GM19372 (cell line): ENCODE measurements at regions not wholly inside any gene's neighbourhood (a gene's known extent, or its start where the extent isn't known, plus 50 kb on each side); places are given as distances from the start of the nearest gene placed in this dataset.

Experiments used
- ATAC-seq: cut with Tn5 transposase; IDR thresholded peaks from one replicate; pipeline ENCODE4 v1.9.1; 2021; ENCODE audit warnings: mild to moderate bottlenecking, low read depth, moderate library complexity; ENCODE audit not compliant: unreplicated experiment

DNA sequence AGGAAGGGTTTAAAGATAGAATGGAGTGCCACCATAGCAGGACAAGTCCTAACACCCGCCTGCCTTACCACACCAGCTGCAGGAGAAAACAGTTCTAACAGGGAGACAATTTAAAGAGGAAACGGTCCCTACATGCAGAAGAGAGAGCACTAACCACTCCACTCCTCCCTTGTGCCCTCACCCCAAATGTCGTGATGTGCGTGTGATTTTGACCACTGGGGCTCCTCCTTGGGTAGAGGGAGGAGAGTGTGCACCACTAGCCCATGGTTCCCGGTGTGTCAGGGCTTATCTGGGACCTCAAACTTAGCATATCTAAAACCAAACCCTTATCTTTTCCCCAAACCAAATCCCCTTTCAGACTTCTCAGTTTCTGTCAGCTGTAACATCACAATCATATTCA lies 105.5 kb upstream of the CCDC68 start:
- ATAC-seq: peak; percentile 61

GRCh38 chr18:55064073-55064472 lies 104.8 kb upstream of the CCDC68 start:
- ATAC-seq: no peak

DNA sequence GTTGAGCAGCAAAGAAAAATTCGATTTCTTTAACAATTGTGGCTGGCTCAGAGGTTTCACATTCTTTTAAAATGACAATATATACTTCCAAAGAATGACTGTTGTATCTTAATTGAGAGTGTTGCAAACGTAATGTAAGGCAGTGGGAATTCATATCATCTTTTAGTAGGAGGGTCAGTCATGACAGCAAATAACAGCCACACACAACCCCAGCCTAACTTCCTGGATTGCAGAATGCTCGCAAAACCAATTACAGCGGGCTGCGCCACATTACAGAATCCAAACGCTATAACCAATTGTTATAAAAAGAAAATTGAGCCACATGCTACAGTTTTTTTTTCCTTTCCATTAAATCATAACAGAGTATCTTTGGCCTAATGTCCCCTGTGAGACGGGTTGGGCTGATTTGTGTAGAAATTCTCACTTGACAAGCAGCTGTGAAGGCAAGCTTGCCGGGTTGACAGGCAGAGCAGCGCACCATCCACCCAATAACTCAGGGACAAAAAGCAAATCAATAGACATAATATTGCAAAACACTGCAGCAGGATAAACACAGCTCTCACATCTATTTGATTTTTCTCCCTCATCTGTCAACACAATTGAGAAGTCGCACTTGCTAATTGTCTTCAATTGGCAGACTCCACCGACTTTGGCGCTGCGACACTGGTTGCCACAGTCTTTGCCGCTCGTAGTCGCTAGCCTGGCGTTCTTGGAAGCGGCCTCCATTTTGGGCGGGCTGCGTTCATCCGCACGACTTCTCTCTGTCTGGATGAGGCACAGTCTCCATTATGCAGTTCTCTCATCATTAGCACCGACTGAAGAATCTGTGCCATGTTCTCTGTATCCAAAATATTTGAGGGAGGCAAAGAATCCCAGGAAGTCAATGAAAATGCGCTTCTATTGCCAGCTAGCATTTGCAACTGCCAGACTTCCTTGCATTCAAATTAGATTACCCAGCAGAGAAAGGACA lies 95.0 kb upstream of the CCDC68 start:
- no peak for ATAC-seq

DNA sequence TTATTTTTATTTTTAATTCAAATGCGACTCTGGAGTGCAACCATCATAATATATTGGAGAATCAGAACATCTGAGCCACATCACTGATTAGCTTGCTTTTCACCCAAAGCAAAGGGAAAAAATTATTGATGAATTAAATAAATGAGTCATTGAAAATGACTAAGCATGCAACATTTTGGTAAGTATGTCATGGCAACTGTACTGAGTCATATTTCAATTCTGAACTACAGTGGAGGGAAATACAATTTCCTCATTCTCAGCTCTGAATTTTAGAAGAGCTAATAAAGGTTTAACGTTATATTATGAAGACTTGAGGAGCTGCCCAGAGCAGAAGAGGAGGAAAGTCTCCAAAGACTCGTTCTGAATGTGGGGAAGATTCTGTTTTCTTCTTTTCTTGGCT lies 89.6 kb upstream of the CCDC68 start:
- ATAC-seq: no peak

DNA sequence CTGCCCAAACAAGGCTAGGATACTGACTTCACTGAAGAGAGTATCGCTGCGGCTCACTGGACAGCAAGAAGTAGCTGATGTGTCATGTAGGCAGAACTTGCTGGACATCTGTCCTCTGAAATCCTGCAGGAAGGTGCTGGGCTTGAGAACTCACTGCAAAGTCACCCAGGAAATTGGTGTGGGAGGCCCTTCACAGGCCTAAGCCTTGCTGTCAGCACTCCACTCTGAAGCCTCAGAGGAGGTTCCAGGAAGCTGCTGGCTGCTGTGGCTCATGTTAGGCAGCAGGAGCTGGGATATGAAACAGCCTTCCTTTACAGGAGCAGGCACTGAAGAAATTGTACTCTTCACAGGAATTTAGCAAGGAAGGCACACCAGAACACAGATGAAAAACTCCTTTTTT lies 88.3 kb upstream of the CCDC68 start:
- no peak for ATAC-seq

GRCh38 chr18:55041366-55041765 lies 82.1 kb upstream of the CCDC68 start:
- ATAC-seq: no peak

- no peak for ATAC-seq
Measured at GRCh38 chr18:55038162-55038561, 78.9 kb upstream of the CCDC68 start.

DNA sequence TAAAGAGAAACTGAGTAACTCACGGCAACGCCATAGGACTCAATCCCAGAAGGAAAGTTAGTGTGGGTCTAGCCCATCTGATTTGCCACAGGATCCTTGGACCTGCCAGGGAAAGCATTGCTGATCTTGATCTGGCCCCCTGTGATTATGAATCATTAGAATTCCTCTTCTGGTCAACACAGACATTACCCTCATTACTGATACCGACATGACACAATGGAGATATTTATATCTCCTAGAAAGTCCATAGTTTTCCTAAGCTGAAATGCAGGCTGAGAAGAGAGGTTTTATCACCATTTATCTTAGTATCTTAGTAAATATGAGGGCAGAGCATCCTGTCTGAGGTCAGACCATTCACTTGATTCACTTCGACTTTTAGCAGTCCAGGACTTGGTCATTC lies 75.5 kb upstream of the CCDC68 start:
- ATAC-seq: no peak

DNA sequence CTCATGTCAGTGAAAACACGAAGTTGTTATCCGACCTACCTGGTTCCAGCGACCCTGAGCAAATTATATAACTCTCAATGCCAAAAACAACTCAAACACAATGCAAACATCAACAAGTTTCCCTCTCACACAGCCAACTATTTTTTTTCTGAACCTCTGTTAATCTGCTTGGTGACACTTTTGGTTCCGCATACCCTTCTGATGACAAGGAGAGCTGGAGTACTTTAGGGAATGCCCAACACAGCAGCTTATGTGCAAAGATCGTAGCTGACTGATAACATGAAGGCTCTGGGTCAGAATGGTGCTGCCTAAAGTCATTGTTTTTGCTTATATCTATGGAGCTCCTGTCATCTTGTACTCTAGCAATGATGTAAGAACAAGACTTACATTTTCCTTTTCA lies 72.7 kb upstream of the CCDC68 start:
- ATAC-seq: no peak

DNA sequence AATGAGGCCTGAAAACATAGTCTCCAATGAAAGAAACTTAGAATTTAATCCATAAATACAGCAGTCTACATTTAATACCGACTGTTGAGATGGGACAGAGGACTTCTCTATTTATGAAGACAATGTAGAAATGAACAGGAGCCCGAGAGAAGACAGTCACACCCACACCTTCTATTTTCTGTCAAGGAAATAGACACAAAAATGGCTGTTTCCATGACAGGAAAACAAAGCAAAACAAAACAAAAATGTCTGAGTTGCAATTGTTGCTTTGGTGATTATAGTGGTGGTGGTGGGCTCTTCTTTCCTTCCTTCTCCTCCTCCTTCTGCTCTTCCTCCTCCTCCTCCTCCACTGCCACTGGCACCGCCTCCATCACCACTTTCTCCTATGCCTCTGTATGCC lies 72.3 kb upstream of the CCDC68 start:
- ATAC-seq: no peak

GRCh38 chr18:55031164-55031563 lies 71.9 kb upstream of the CCDC68 start:
- no peak for ATAC-seq

DNA sequence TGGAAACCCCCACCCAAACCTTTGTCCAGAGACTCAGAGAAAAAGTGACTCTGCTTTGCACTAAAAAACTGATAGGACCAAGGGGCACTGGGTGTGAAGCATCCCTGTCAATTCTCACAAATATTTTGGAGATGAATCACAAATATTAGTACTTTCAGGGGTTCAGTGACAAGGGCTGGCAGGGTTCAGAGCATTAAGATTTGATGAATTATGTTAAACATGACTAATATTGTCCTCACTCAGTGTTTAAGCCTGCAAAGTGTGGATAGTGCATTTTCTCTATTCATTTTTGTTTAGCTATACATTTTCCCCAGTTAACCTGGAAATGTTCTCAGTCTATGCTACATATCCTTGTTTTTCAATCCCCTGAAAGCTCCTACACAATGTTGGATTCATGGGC lies 65.3 kb upstream of the CCDC68 start:
- ATAC-seq: no peak

GRCh38 chr18:55018602-55019001 lies 59.3 kb upstream of the CCDC68 start:
- no peak for ATAC-seq

DNA sequence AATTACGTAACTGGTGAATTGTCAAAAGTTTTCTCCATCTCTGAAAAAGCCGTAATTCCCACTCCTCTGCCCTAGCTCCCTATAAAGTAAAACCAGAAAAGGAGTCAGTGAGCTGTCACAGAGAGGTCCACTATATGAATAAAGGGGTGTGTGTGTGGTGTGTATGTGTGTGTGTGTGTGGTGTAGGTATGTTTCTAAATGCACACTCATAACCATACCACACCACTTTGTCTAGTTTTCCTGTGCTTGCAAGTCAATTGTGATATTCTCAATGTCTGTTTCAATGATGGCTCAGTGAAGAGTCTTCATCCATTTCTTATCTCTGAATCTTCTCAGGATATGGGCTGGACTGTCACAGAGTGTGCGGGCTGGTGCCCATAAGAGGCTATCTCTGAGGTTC lies 54.8 kb upstream of the CCDC68 start:
- no peak for ATAC-seq

DNA sequence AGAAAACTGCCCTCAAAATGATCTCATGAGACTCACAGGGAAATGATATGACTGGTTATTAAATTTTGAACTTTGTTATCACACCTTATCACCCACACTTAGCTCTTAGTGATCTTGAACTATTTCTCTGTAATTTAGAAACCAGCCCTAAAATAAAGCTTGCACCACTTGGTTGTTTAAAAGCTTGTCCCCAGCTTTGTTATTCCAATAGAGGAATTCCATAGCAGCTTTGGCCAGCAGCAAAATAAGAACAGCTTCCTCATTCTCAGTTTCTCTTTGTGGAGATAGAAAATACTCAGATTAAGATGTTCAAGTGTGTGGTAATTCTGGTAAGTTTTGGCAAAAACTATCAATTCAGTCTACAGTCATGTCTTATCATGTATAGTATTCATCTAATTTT lies 54.4 kb upstream of the CCDC68 start:
- no peak for ATAC-seq

- ATAC-seq: no peak
Measured at GRCh38 chr18:55013086-55013485, 53.8 kb upstream of the CCDC68 start.

- ATAC-seq: no peak
Measured at GRCh38 chr18:55012008-55012407, 52.7 kb upstream of the CCDC68 start.
